Lower leg skin (tissue), 4 donors: ENCODE measurements at regions not wholly inside any gene's neighbourhood (a gene's known extent, or its start where the extent isn't known, plus 50 kb on each side); places are given as distances from the start of the nearest gene placed in this dataset.

Source experiments
- DNase-seq, 2 donors: peaks; one replicate each; pipeline ENCODE4 v3.0.0-alpha.2; 2019; ENCODE audit warnings: low spot score in 2 of 2
- H3K4me3 ChIP-seq: fragments of 200-600 bp; sonication (generic); 2 replicates; pipeline ENCODE4 v1.5.1; 2017; ENCODE audit warnings: mild to moderate bottlenecking, low read depth; ENCODE audit not compliant: poor library complexity, severe bottlenecking
- CTCF ChIP-seq, 3 donors: fragments of 450-650 bp; IDR thresholded peaks; one replicate each; pipeline ENCODE4 v1.5.1; 2016; ENCODE audit warnings: antibody characterized with exemption in 3 of 3, mild to moderate bottlenecking in 3 of 3, moderate library complexity in 2 of 3
- POLR2A ChIP-seq, 2 donors: fragments of 450-650 bp; IDR thresholded peaks; one replicate each; pipeline ENCODE4 v1.6.1; 2016 to 2017; ENCODE audit warnings: antibody characterized with exemption in 2 of 2, mild to moderate bottlenecking in 1 of 2, moderate library complexity in 1 of 2
- WGBS, 2 donors: methylation state at CpG; one replicate each; pipeline ENCODE4 v1.1.5; 2018; 5-methylcytosine and 5-hydroxymethylcytosine counted together
- intact Hi-C: fragments of 100-400 bp; cut with DNase I; formaldehyde crosslinking; loops from one replicate; pipeline ENCODE4 v1.15.0; 2023; ENCODE audit warnings: low total_unique reads

- H3K4me3 ChIP-seq = no peak overlapping the region
- no peak for DNase-seq
- TF ChIP-seq CTCF (IDR thresholded peaks at IDR 0.05) (no peak), POLR2A (IDR thresholded peaks at IDR 0.05) (no peak)
- 74 to 81% methylated on average over 2 of the region's 2 CpGs for WGBS, 2 donors
- intact Hi-C loops = no loop called here
Measured at GRCh38 chr3:18965781-18966180, 182.5 kb upstream of the KCNH8 start.

- intact Hi-C loops = no loop called here
- no peak for DNase-seq
- TF ChIP-seq CTCF (IDR thresholded peaks at IDR 0.05) = no peak
- TF ChIP-seq POLR2A (IDR thresholded peaks at IDR 0.05) = no peak
- no peak overlapping the region for H3K4me3 ChIP-seq
- 29 to 45% methylated on average over 3 of the region's 3 CpGs for WGBS, 2 donors
Measured at GRCh38 chr3:18964640-18965039, 183.7 kb upstream of the KCNH8 start.

- intact Hi-C loops = no loop called here
- 77 to 85% methylated on average over 5 of the region's 5 CpGs for WGBS, 2 donors
- no peak overlapping the region for H3K4me3 ChIP-seq
- TF ChIP-seq CTCF (IDR thresholded peaks at IDR 0.05) (no peak), POLR2A (IDR thresholded peaks at IDR 0.05) (no peak)
- DNase-seq = no peak
Measured at GRCh38 chr3:18951333-18951732, 197.0 kb upstream of the KCNH8 start.

- WGBS, 2 donors = 14 to 34% methylated on average over 2 of the region's 2 CpGs
- DNase-seq = no peak
- H3K4me3 ChIP-seq = no peak overlapping the region
- TF ChIP-seq POLR2A (IDR thresholded peaks at IDR 0.05) (no peak), CTCF (IDR thresholded peaks at IDR 0.05) (no peak)
- intact Hi-C loops = no loop called here
Measured at GRCh38 chr3:18946524-18946923, 201.8 kb upstream of the KCNH8 start.

- DNase-seq = no peak
- intact Hi-C loops = no loop called here
- no peak overlapping the region for H3K4me3 ChIP-seq
- no peak for TF ChIP-seq POLR2A (IDR thresholded peaks at IDR 0.05)
- TF ChIP-seq CTCF (IDR thresholded peaks at IDR 0.05) = no peak
Measured at GRCh38 chr3:18937574-18937973, 210.7 kb upstream of the KCNH8 start.

GRCh38 chr3:18919158-18919557 lies 229.2 kb upstream of the KCNH8 start:
- 73 to 88% methylated on average over 1 of the region's 1 CpG for WGBS, 2 donors
- DNase-seq = no peak
- intact Hi-C loops = no loop called here
- no peak for TF ChIP-seq CTCF (IDR thresholded peaks at IDR 0.05)
- no peak for TF ChIP-seq POLR2A (IDR thresholded peaks at IDR 0.05)
- no peak overlapping the region for H3K4me3 ChIP-seq
